GM21367 (cell line): ENCODE measurements at regions not wholly inside any gene's neighbourhood (a gene's known extent, or its start where the extent isn't known, plus 50 kb on each side); places are given as distances from the start of the nearest gene placed in this dataset.

Experiments used
- ATAC-seq: cut with Tn5 transposase; IDR thresholded peaks from one replicate; pipeline ENCODE4 v1.9.1; 2021; ENCODE audit not compliant: unreplicated experiment

GRCh38 chr11:92527467-92527866 lies 302.8 kb downstream of the FAT3 start:
- no peak for ATAC-seq

- no peak for ATAC-seq
These were observed 303.4 kb downstream of the FAT3 start for GRCh38 chr11:92528001-92528400.

- ATAC-seq, result no peak
These were observed 306.6 kb downstream of the FAT3 start for GRCh38 chr11:92531065-92531739.

GRCh38 chr11:92533657-92534335 lies 309.2 kb downstream of the FAT3 start:
- ATAC-seq, result no peak

- ATAC-seq, result no peak
These were observed 312.3 kb downstream of the FAT3 start for GRCh38 chr11:92536883-92537282.

GRCh38 chr11:92540096-92540495 lies 315.5 kb downstream of the FAT3 start:
- ATAC-seq, result no peak

- ATAC-seq, result no peak
These were observed 321.4 kb downstream of the FAT3 start for GRCh38 chr11:92545906-92546471.

- no peak for ATAC-seq
These were observed 322.0 kb downstream of the FAT3 start for GRCh38 chr11:92546603-92547002.

- no peak for ATAC-seq
These were observed 325.8 kb downstream of the FAT3 start for GRCh38 chr11:92550411-92550810.

- no peak for ATAC-seq
These were observed 326.3 kb downstream of the FAT3 start for GRCh38 chr11:92550871-92551270.

GRCh38 chr11:92552942-92553341 lies 328.3 kb downstream of the FAT3 start:
- ATAC-seq, result no peak

- ATAC-seq, result no peak
These were observed 330.1 kb downstream of the FAT3 start for GRCh38 chr11:92554688-92555087.

GRCh38 chr11:92556431-92556830 lies 331.8 kb downstream of the FAT3 start:
- no peak for ATAC-seq

- no peak for ATAC-seq
These were observed 333.3 kb downstream of the FAT3 start for GRCh38 chr11:92557879-92558278.

- no peak for ATAC-seq
These were observed 333.7 kb downstream of the FAT3 start for GRCh38 chr11:92558323-92558722.

GRCh38 chr11:92569726-92570125 lies 345.1 kb downstream of the FAT3 start:
- no peak for ATAC-seq

GRCh38 chr11:92572559-92572958 lies 347.9 kb downstream of the FAT3 start:
- ATAC-seq, result no peak

- ATAC-seq, result no peak
These were observed 351.7 kb downstream of the FAT3 start for GRCh38 chr11:92576315-92576714.

GRCh38 chr11:92580908-92581307 lies 356.3 kb downstream of the FAT3 start:
- ATAC-seq, result no peak

GRCh38 chr11:92588393-92588792 lies 363.8 kb downstream of the FAT3 start:
- no peak for ATAC-seq

GRCh38 chr11:92589512-92589911 lies 364.9 kb downstream of the FAT3 start:
- no peak for ATAC-seq

GRCh38 chr11:92591521-92591920 lies 366.9 kb downstream of the FAT3 start:
- no peak for ATAC-seq
